K562 (cell line): ENCODE measurements at regions not wholly inside any gene's neighbourhood (a gene's known extent, or its start where the extent isn't known, plus 50 kb on each side); places are given as distances from the start of the nearest gene placed in this dataset.

ENCODE experiments used
- ATAC-seq: fragments of 200-7000 bp; cut with Tn5 transposase; 3 replicates; pipeline ENCODE4 v1.9.1; 2020; ENCODE audit warnings: moderate library complexity
- BruUV-seq: library from RNA; stranded (reverse); fragments of 400-500 nt; replicated peaks from 2 replicates; lab custom pipeline; 2021; lab: Mats Ljungman, UMichigan
- CTCF ChIA-PET: fragments of 300-600 bp; formaldehyde crosslinking; extraction: SDS; loops from one replicate; lab custom pipeline; 2021; ENCODE audit warnings: low intra/inter-chr PET ratio; lab: Yijun Ruan, JAX
- POLR2A ChIA-PET: fragments of 300-600, 350-650 bp; sonication (Branson Sonifier 250); formaldehyde crosslinking; extraction: SDS; loops from one replicate; lab custom pipeline; 2021; ENCODE audit warnings: antibody characterized with exemption, inconsistent platforms; lab: Yijun Ruan, JAX
- DNase-seq, 4 experiments: peaks; one replicate each; pipeline versions ENCODE4 v3.0.0 to v3.0.0-alpha.2; 2011 to 2018; ENCODE audit warnings: low spot score in 3 of 4, mixed read lengths in 3 of 4; ENCODE audit errors: extremely low read depth in 1 of 4
- FAIRE-seq: peaks from 2 replicates; lab custom pipeline; 2011; peaks lifted over from hg19 to GRCh38; lab: Jason Lieb, UNC
- H2AFZ ChIP-seq: 2 replicates; pipeline ENCODE4 v1.6.0; 2011; ENCODE audit warnings: low read depth, low read length, control low read depth, inconsistent platforms
- H3K27ac ChIP-seq: fragments of 200-600 bp; 3 replicates; pipeline ENCODE4 v1.8.0; 2011; ENCODE audit warnings: low read depth, mild to moderate bottlenecking, control low read depth, inconsistent platforms, low read length, moderate library complexity, mixed read lengths; ENCODE audit errors: extremely low read depth
- H3K27me3 ChIP-seq, 2 experiments: fragments of 300-600 bp in 1 of 2; 2 replicates in 1 of 2; 3 replicates in 1 of 2; pipeline versions ENCODE4 v1.6.0 to v1.8.0; 2011; ENCODE audit warnings: inconsistent platforms in 2 of 2, low read length in 2 of 2, mild to moderate bottlenecking in 1 of 2, mixed read lengths in 1 of 2, moderate library complexity in 1 of 2; ENCODE audit not compliant: control insufficient read depth in 2 of 2, insufficient read depth in 2 of 2
- H3K36me3 ChIP-seq: fragments of 300-600 bp; 3 replicates; pipeline ENCODE4 v1.8.0; 2011; ENCODE audit warnings: mild to moderate bottlenecking, low read length, inconsistent platforms; ENCODE audit not compliant: control insufficient read depth, insufficient read depth
- H3K4me1 ChIP-seq, 2 experiments: fragments of 200-600 bp in 1 of 2; replicated peaks in 1 of 2; 2 replicates in 1 of 2; 3 replicates in 1 of 2; pipeline versions ENCODE4 v1.5.1 to v1.8.0; 2011; ENCODE audit warnings: inconsistent platforms in 2 of 2, low read length in 2 of 2, mild to moderate bottlenecking in 1 of 2, mixed read lengths in 1 of 2, moderate library complexity in 1 of 2; ENCODE audit not compliant: control insufficient read depth in 2 of 2, insufficient read depth in 2 of 2
- H3K4me2 ChIP-seq: 2 replicates; pipeline ENCODE4 v1.6.1; 2011; ENCODE audit warnings: low read length, control low read depth, inconsistent platforms, mixed read lengths; ENCODE audit not compliant: insufficient read depth
- H3K4me3 ChIP-seq: fragments of 200-600 bp; sonication (generic), shearing (Covaris generic); 2 replicates; pipeline ENCODE4 v1.5.1; 2016; ENCODE audit warnings: control low read depth, inconsistent platforms
- H3K79me2 ChIP-seq: fragments of 200-600 bp; 3 replicates; pipeline ENCODE4 v1.8.0; 2011; ENCODE audit warnings: low read length, inconsistent platforms; ENCODE audit not compliant: control insufficient read depth, insufficient read depth
- H3K9ac ChIP-seq, 2 experiments: 2 replicates each; pipeline versions ENCODE4 v1.6.0 to v1.6.1; 2011; ENCODE audit warnings: low read depth in 2 of 2, low read length in 2 of 2, control low read depth in 1 of 2, inconsistent platforms in 1 of 2, mild to moderate bottlenecking in 1 of 2, mixed read lengths in 1 of 2; ENCODE audit not compliant: insufficient read depth in 1 of 2
- H3K9me1 ChIP-seq: one replicate; pipeline ENCODE4 v1.6.0; 2011; ENCODE audit warnings: inconsistent platforms, mild to moderate bottlenecking, low read length, moderate library complexity; ENCODE audit not compliant: control insufficient read depth, insufficient read depth
- H3K9me3 ChIP-seq: replicated peaks from 2 replicates; pipeline ENCODE4 v1.5.1; 2011; ENCODE audit warnings: low read depth, low read length, inconsistent platforms; ENCODE audit not compliant: control insufficient read depth, insufficient read depth
- H4K20me1 ChIP-seq: replicated peaks from 2 replicates; pipeline ENCODE4 v1.6.1; 2011; ENCODE audit warnings: low read length, inconsistent platforms, mixed read lengths; ENCODE audit not compliant: control insufficient read depth, insufficient read depth
- CREB1 ChIP-seq, 2 experiments: sonication (generic) in 1 of 2; formaldehyde crosslinking in 1 of 2; IDR thresholded peaks; 2 replicates each; pipeline versions ENCODE4 v1.6.1 to v1.8.0; 2012 to 2022; ENCODE audit warnings: inconsistent platforms in 1 of 2, mild to moderate bottlenecking in 1 of 2, missing genetic modification reagents in 1 of 2, moderate library complexity in 1 of 2
- CREBBP ChIP-seq: IDR thresholded peaks from one replicate; pipeline ENCODE4 v1.6.1; 2012; ENCODE audit warnings: low read depth, mild to moderate bottlenecking, control low read depth, inconsistent platforms, low read length
- EHMT2 ChIP-seq: fragments of 450-650 bp; IDR thresholded peaks from 2 replicates; pipeline ENCODE4 v1.6.1; 2018; ENCODE audit warnings: antibody characterized with exemption
- FOSL1 ChIP-seq: fragments of 200-800 bp; sonication (Bioruptor generic); conservative IDR thresholded peaks from 2 replicates; pipeline ENCODE4 v1.6.1; 2016; ENCODE audit warnings: missing genetic modification characterization, missing compliant biosample characterization
- GABPA ChIP-seq: fragments of 200-800 bp; sonication (Bioruptor generic); conservative IDR thresholded peaks from 2 replicates; pipeline ENCODE4 v1.6.1; 2016; ENCODE audit warnings: low read depth, missing genetic modification characterization, missing compliant biosample characterization
- HDAC1 ChIP-seq, 2 experiments: fragments of 450-650 bp; IDR thresholded peaks; 2 replicates each; pipeline ENCODE4 v1.6.1; 2016 to 2017; ENCODE audit warnings: inconsistent platforms in 1 of 2, mild to moderate bottlenecking in 1 of 2, moderate library complexity in 1 of 2
- JUND ChIP-seq, 2 experiments: IDR thresholded peaks; 2 replicates in 1 of 2; 3 replicates in 1 of 2; pipeline ENCODE4 v1.6.1; 2011; ENCODE audit warnings: borderline replicate concordance in 2 of 2, low read depth in 2 of 2, low read length in 2 of 2, improper control_type of control experiment in 1 of 2, missing biosample characterization in 1 of 2, missing genetic modification characterization in 1 of 2, missing genetic modification reagents in 1 of 2
- RCOR1 ChIP-seq, 2 experiments: IDR thresholded peaks; 2 replicates each; pipeline ENCODE4 v1.6.1; 2012; ENCODE audit warnings: low read depth in 2 of 2, low read length in 2 of 2, borderline replicate concordance in 1 of 2, improper control_type of control experiment in 1 of 2
- SMAD3 ChIP-seq: fragments of 450-650 bp; formaldehyde crosslinking; conservative IDR thresholded peaks from 2 replicates; pipeline ENCODE4 v1.4.0; 2020; ENCODE audit warnings: mild to moderate bottlenecking
- ZNF384 ChIP-seq: IDR thresholded peaks from 2 replicates; pipeline ENCODE4 v1.6.1; 2012; ENCODE audit warnings: low read depth, low read length, improper control_type of control experiment
- ZNF408 ChIP-seq: fragments of 250-450 bp; sonication (Bioruptor Pico); IDR thresholded peaks from 2 replicates; pipeline ENCODE4 v1.4.0; 2020; ENCODE audit warnings: low read depth, mild to moderate bottlenecking, moderate library complexity
- whole genome bisulfite sequencing: fragments of 100-300 bp; shearing (Covaris generic); methylation state at CpG from one replicate; pipeline ENCODE4 v1.1.6; 2016; ENCODE audit warnings: low coverage, mixed read lengths; ENCODE audit not compliant: insufficient coverage; ENCODE audit errors: missing lambda C conversion rate; 5-methylcytosine and 5-hydroxymethylcytosine counted together
- in situ Hi-C: fragments of 300-500 bp; cut with MboI; formaldehyde crosslinking; loops from 4 replicates; pipeline ENCODE4 v1.15.0; 2018; ENCODE audit warnings: inconsistent platforms, mixed read lengths
- intact Hi-C: fragments of 100-400 bp; cut with micrococcal nuclease; formaldehyde crosslinking; loops from 2 replicates; pipeline ENCODE4 v1.14.2; 2022
- TF ChIP-seq, protein P1 (sequence below): fragments of 250-450 bp; sonication (Bioruptor Pico); IDR thresholded peaks from 2 replicates; pipeline ENCODE4 v1.5.1; 2021; ENCODE audit warnings: mild to moderate bottlenecking
- TF ChIP-seq, protein P2 (sequence below): fragments of 450-650 bp; IDR thresholded peaks from 2 replicates; pipeline ENCODE4 v1.6.1; 2016; ENCODE audit warnings: borderline replicate concordance
- TF ChIP-seq, protein P3 (sequence below): sonication (generic); formaldehyde crosslinking; IDR thresholded peaks from 2 replicates; pipeline ENCODE4 v1.8.0; 2023; ENCODE audit warnings: mild to moderate bottlenecking, missing genetic modification reagents

DNA sequence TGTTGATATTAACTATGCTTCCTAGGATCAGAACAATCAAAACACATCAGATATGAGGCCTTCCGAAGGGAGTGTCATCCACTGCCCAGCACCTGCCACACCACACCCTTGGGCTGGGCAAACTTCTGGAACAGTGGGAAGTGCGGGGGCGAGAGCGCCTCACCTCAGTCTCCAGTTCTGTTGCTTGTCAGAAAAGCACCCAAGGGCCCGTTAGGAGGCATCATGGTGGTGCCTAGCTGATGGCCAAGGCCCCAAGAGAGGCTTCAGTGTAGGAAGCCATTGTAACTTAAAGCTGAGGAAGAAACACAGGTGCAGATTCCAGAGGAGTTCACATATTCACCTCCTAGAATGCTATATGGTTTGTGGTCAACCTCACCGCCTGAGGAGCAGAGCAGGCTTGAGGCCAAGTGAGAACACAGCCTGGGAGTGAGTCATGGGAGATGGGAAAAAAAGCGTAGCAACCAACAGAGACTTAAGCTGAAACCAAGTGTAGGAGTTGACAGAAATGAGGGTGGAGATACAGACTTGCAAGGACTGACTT is 85.1 kb upstream of the ATL2 start:
- no peaks in the 10 kb centered on the region for H3K9me3 ChIP-seq
- BruUV-seq = no TSS peak
- H3K4me1 ChIP-seq = peaks cover 4 to 8% of the 10 kb centered on the region in 2 experiments; a peak in 4 of 5 replicates
- H3K27ac ChIP-seq = no peak overlapping the region
- ATAC-seq = peak; percentile 84
- ChIA-PET POLR2A (interaction anchor here (1.0 kb wide), 1 partner anchor 9 kb away, joined by 4 read pairs; no protein-coding TSS in a partner anchor), CTCF (no interaction called here)
- H3K4me3 ChIP-seq = no peak overlapping the region
- peaks cover 0 to 9% of the 10 kb centered on the region in 2 experiments; a peak in 1 of 5 replicates for H3K27me3 ChIP-seq
- FAIRE-seq = peak; percentile 84
- H3K9me1 ChIP-seq = no peaks in the 10 kb centered on the region
- H2AFZ ChIP-seq = 0 out of 2 replicates have a peak overlapping the region, but pooled peaks have one; percentile 16
- no peaks in the 10 kb centered on the region for H3K79me2 ChIP-seq
- H3K9ac ChIP-seq = no peak overlapping the region
- H4K20me1 ChIP-seq = no peaks in the 10 kb centered on the region
- no peaks in the 10 kb centered on the region for H3K36me3 ChIP-seq
- no peak overlapping the region for H3K4me2 ChIP-seq
- peak; percentile 39 to 70 (median 54) for DNase-seq
- intact Hi-C loops = no loop called here
- 13% methylated on average over 5 of the region's 7 CpGs for WGBS
- in situ Hi-C loops = no loop called here
- TF ChIP-seq, protein P1, sequence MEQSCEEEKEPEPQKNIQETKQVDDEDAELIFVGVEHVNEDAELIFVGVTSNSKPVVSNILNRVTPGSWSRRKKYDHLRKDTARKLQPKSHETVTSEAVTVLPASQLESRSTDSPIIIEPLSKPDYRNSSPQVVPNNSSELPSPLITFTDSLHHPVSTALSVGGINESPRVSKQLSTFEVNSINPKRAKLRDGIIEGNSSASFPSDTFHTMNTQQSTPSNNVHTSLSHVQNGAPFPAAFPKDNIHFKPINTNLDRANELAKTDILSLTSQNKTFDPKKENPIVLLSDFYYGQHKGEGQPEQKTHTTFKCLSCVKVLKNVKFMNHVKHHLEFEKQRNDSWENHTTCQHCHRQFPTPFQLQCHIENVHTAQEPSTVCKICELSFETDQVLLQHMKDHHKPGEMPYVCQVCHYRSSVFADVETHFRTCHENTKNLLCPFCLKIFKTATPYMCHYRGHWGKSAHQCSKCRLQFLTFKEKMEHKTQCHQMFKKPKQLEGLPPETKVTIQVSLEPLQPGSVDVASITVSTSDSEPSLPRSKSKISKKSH (CRISPR knock-in tag) = no peak
- peak; percentile 89 for TF ChIP-seq JUND (IDR thresholded peaks at IDR 0.05; ENCODE audit: borderline replicate concordance, low read depth, low read length)
- TF ChIP-seq JUND (tag; IDR thresholded peaks at IDR 0.05; ENCODE audit: borderline replicate concordance, low read depth, low read length) = peak; percentile 84; the same call in 2 of the 3 replicates
- TF ChIP-seq HDAC1 (IDR thresholded peaks at IDR 0.05) = no peak
- no peak for TF ChIP-seq SMAD3 (CRISPR knock-in tag)
- peak in 1 of 2 experiments; percentile 32; a peak in 1 of 4 replicates for TF ChIP-seq RCOR1 (IDR thresholded peaks at IDR 0.05; ENCODE audit: borderline replicate concordance in 1 of 2, low read depth in 2 of 2, low read length in 2 of 2)
- no peak for TF ChIP-seq CREB1 (IDR thresholded peaks at IDR 0.05)
- 0 out of 2 replicates have a peak, but pooled peaks have one; percentile 25 for TF ChIP-seq CREB1 (CRISPR knock-in tag; IDR thresholded peaks at IDR 0.05)
- TF ChIP-seq, protein P2, sequence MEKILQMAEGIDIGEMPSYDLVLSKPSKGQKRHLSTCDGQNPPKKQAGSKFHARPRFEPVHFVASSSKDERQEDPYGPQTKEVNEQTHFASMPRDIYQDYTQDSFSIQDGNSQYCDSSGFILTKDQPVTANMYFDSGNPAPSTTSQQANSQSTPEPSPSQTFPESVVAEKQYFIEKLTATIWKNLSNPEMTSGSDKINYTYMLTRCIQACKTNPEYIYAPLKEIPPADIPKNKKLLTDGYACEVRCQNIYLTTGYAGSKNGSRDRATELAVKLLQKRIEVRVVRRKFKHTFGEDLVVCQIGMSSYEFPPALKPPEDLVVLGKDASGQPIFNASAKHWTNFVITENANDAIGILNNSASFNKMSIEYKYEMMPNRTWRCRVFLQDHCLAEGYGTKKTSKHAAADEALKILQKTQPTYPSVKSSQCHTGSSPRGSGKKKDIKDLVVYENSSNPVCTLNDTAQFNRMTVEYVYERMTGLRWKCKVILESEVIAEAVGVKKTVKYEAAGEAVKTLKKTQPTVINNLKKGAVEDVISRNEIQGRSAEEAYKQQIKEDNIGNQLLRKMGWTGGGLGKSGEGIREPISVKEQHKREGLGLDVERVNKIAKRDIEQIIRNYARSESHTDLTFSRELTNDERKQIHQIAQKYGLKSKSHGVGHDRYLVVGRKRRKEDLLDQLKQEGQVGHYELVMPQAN = no peak
- peak; percentile 74 for TF ChIP-seq ZNF384
- peak; percentile 90 for TF ChIP-seq FOSL1 (tag)
- TF ChIP-seq EHMT2 = 0 out of 2 replicates have a peak, but pooled peaks have one; percentile 17
- no peak for TF ChIP-seq CREBBP
- TF ChIP-seq GABPA (tag) = no peak
- no peak for TF ChIP-seq ZNF408 (CRISPR knock-in tag)
- TF ChIP-seq, protein P3, sequence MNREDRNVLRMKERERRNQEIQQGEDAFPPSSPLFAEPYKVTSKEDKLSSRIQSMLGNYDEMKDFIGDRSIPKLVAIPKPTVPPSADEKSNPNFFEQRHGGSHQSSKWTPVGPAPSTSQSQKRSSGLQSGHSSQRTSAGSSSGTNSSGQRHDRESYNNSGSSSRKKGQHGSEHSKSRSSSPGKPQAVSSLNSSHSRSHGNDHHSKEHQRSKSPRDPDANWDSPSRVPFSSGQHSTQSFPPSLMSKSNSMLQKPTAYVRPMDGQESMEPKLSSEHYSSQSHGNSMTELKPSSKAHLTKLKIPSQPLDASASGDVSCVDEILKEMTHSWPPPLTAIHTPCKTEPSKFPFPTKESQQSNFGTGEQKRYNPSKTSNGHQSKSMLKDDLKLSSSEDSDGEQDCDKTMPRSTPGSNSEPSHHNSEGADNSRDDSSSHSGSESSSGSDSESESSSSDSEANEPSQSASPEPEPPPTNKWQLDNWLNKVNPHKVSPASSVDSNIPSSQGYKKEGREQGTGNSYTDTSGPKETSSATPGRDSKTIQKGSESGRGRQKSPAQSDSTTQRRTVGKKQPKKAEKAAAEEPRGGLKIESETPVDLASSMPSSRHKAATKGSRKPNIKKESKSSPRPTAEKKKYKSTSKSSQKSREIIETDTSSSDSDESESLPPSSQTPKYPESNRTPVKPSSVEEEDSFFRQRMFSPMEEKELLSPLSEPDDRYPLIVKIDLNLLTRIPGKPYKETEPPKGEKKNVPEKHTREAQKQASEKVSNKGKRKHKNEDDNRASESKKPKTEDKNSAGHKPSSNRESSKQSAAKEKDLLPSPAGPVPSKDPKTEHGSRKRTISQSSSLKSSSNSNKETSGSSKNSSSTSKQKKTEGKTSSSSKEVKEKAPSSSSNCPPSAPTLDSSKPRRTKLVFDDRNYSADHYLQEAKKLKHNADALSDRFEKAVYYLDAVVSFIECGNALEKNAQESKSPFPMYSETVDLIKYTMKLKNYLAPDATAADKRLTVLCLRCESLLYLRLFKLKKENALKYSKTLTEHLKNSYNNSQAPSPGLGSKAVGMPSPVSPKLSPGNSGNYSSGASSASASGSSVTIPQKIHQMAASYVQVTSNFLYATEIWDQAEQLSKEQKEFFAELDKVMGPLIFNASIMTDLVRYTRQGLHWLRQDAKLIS (CRISPR knock-in tag) = peak; percentile 48; the same call in 1 of the 2 replicates
